Medulla oblongata (tissue), 1 donor: ENCODE measurements at regions not wholly inside any gene's neighbourhood (a gene's known extent, or its start where the extent isn't known, plus 50 kb on each side); places are given as distances from the start of the nearest gene placed in this dataset.

Experiments used
- DNase-seq: peaks from one replicate; pipeline ENCODE4 v3.0.0-alpha.2; 2015; ENCODE audit errors: extremely low spot score

- DNase-seq: no peak
Observed at GRCh38 chr11:32200136-32200847, 109.4 kb downstream of the RCN1 start.

GRCh38 chr11:32204751-32205150 lies 113.9 kb downstream of the RCN1 start:
- no peak for DNase-seq

DNA sequence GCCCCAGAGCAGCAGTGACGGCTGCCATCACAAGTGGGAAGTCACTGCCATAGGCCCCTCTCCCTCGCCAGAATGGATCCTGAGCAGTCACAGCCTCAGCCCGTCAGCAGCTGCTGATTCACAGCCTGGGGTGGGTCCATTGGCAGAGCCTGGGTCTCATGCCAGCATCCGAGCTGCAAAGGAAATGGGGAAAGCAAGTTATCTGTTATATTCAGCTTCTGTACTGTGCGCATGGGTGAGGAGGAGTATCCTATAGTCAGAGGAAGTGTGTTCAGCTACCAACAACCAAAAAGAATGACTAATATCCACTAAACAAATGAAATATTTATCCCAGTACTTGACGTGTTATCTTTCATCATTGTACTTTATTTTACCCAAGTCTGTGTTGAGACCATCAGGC lies 119.7 kb downstream of the RCN1 start:
- DNase-seq: no peak

- no peak for DNase-seq
Observed at GRCh38 chr11:32213223-32213622, 122.3 kb downstream of the RCN1 start.

DNA sequence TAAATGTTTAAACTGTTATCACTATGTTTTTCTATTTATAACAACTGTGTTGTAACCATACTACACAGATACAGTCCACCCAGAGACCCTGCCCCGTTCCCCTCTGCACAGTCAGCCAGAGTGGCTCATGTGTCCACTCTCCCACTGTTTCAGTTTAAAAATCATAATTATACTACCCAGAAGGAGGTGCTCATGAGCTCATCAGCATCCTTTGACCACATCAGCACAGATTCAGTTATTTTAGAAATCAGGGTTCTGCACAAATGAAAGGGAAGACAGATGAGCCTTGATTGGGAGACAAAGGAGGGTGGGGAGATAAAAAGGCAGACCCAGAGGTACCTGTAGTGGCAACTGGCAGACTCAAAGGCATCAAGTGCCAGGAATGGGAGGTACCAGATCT lies 124.3 kb downstream of the RCN1 start:
- no peak for DNase-seq

GRCh38 chr11:32216749-32217148 lies 125.9 kb downstream of the RCN1 start:
- no peak for DNase-seq

GRCh38 chr11:32219320-32219719 lies 128.4 kb downstream of the RCN1 start:
- DNase-seq: no peak

- no peak for DNase-seq
Observed at GRCh38 chr11:32221476-32222032, 130.7 kb downstream of the RCN1 start.

- DNase-seq: no peak
Observed at GRCh38 chr11:32224580-32224979, 133.7 kb downstream of the RCN1 start.

DNA sequence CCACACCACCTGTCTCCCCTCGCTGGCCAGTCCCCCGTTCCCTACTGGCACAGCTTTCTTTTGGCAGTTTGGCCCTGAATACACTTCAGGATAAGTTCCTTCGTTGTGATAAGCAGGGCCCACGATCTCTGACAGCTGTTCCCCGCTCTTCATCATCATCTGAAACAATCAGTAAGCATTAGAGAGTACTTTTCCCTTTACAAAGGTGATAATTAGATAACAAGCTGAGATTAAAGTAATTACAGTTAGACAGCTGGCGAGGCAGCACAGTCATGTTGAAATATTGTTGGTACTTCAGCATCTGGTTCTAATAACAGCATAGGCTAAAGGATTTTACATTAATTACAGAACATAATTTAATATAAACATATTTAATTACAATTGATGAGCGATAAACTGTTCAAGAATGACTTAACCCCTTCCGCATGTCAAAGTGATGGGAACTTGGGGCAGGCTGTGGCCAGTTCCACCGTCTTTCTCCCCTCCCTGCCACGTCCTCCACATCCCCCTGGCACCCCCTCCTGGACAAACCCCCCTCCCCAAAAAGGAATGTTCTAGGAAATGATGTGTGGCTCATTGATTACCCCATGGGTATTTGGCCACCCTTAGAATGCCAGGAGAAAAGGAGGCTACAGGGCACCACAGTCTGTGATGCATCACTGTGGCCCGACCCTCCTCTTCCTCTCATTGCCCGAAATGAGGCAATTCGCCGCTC lies 134.9 kb downstream of the RCN1 start:
- DNase-seq: no peak

DNA sequence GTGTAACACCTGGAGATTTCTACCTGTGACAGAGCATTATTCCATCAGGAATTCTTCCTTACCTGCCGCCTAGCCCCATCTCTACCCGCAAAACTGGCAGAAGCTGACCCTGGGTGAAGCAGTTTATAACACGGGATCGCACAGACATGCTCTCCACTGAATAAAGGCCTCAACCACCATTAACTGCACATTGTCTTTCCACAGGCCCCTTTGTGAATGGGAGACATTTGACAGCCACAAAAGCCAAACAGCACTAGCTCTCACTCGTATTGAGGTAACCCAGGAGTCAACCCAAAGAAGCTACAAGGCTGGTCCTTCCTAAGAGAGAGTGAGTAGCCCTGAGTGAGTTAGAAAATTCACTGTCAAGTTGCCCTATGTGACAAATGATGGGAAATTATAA lies 135.6 kb downstream of the RCN1 start:
- DNase-seq: no peak

DNA sequence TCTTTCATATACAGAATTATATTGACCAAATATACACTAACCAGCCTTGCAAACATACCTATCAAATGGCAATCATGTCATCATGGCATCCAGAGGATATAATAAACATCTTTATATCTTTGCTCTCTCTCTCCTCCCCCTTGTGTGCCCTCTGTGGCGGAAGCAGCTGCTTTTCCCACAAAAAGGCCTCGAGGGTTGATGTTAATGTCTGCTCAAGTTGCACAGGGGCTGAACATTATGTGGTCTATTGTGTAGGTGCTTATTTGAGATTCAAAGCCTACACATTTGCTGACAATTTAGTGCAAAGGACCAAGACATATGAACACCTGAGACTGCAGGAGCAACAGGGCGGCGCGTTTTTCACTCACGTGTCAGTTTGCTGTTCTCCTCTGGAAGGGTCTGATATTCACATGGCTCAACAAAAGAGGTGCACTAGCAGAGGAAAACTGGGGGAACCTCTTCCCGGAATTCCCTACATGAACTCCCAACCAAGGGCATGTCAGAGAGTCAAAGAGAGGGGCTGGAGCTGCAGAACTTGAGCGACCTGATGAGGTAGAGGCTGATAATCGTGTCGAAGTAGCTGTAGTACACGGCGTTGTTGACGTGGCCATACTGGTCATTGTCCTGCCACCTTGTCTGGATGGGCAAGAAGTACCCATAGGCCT lies 138.8 kb downstream of the RCN1 start:
- no peak for DNase-seq

DNA sequence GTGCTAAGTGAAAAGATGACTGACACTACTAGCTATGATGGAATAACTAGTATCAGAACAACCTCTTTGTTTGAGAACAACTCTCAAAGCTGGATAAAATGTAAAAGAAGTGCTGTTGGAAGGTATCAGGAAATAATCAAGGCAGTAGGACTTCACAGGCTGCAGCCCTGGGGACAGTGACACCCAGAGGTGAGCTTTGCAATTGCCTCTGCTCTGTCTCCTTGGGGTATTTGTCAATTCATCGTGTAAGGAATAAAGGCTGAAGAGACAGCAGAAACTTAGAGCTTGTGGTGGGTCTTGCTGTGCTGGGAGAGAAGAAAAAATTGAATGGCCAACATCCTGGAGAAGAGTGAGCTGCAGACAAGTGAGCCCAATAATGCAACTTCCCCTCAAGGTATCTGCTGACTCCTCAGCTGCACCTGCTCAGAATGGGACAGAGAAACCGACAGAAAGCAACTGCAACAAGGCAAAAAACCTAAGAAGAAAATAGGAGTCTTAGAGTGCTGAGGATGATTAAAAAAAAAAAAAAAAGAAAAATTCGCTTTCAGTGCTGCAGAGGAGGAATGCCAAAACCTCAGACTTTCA lies 141.1 kb downstream of the RCN1 start:
- DNase-seq: no peak

GRCh38 chr11:32232516-32232915 lies 141.6 kb downstream of the RCN1 start:
- DNase-seq: no peak

DNA sequence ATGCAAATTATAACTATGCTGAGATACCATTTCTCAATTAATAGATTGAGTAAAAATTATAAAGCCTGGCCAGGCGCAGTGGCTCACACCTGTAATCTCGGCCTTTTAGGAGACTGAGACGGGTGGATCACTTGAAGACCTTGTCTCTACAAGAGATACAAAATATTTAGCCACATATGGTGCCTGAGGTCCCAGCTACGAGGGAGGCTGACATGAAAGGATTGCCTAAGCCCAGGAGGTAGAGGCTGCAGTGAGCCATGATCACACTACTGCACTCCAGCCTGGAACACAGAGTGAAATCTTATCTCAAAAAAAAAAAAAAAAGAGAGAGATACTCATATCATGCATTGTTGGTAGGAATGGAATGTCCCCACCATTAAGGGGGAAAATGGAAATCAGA lies 142.4 kb downstream of the RCN1 start:
- DNase-seq: no peak

- DNase-seq: no peak
Observed at GRCh38 chr11:32233928-32234327, 143.1 kb downstream of the RCN1 start.

DNA sequence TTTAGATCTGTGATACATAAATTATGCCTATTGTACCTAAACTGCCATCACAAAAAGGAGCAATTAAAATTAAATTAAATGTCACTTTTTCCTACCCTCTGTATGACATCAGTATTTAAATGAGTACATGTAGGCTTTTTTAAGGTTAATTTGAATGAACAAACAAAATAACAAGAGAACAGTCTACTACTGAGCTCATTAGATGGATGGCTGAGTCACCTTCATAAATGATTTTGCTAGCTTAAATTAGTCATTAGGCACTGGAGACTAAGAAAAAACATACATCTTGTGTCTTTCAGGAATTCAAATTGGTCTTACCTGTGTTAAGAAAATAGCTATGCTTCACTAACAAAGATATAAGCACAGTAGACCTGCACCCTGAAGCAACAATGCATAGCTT lies 153.6 kb downstream of the RCN1 start:
- no peak for DNase-seq

GRCh38 chr11:32253706-32254105 lies 162.8 kb downstream of the RCN1 start:
- no peak for DNase-seq

DNA sequence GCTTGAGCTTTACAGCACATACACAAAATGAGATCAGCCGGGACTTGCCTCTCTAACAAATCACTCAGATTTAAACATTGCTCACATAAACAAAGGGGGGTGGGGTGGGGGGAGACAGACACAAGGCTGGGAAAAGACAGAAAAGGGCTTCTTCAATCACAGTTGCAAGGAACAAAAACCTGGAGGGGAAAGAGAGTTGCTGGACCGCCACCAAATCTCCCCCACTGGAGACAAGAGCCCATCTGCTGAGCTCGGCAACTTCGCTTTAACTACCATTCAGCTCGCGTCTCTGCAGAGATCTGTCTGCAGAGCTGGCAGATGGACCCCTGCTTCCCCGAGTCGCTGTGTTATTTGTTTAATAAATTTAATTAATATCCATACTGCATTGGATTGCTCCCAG lies 165.0 kb downstream of the RCN1 start:
- DNase-seq: no peak

DNA sequence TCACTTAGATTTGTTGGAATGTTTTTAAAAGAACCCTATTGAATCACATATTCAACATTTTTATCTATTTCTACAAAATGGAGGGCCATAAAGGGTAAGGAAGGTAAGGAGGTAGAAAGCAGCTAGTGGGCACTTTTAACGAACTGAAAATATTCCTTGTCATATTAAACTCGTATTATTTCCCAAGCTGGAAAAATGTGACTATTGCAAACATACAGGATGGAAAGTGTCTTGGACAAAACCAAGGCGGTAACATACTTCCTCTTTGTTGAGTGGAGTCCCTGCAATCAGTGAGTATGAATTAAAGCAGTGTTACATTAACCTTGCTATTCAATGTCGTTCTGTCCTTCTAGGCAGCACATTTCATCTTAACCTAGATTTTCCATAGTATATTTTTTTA lies 165.6 kb downstream of the RCN1 start:
- no peak for DNase-seq

GRCh38 chr11:32259641-32260081 lies 168.8 kb downstream of the RCN1 start:
- peak; percentile 65 for DNase-seq

DNA sequence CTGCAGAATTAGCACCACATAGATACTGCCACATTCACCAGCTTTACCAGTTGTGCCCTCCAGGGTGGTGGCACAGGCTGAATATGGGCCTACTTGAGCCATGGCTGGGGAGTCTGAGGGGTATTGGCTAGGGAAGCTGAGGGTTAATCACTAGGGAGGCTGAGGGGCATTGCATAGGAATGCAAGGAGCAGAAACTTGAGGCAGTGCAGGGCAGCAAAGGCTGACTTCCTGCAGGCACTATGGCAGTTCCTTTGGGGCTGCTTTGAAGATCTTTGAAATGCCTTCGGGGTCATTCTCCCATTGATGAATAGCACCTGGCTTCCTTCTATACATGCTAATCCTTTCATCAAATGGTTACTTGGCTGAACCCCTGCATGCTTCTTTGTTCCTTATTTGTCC lies 171.5 kb downstream of the RCN1 start:
- no peak for DNase-seq
